ENCODE measurements at regions not wholly inside any gene's neighbourhood (a gene's known extent, or its start where the extent isn't known, plus 50 kb on each side); places are given as distances from the start of the nearest gene placed in this dataset.

DNA sequence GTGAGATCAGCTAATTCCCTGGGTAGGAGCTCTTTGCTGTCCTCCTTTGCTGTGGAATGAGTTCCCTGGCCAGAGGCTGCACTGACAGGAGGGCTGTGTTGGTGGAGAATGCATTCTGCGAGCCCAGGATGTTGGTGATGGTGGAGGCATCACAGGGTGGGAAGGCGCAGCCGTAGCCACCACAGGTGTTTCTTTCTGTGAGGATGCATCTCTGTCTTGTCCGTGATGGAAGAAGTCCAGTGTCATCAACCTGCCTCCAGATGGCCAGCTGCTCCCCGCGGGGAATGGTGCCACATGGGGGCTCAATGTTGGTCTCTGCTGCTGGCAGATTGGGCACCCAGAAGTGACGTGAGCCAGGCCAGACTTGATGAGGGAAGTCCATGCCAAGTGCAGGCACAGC lies 972.1 kb downstream of the TBC1D22A start:
- TF ChIP-seq, protein P1, sequence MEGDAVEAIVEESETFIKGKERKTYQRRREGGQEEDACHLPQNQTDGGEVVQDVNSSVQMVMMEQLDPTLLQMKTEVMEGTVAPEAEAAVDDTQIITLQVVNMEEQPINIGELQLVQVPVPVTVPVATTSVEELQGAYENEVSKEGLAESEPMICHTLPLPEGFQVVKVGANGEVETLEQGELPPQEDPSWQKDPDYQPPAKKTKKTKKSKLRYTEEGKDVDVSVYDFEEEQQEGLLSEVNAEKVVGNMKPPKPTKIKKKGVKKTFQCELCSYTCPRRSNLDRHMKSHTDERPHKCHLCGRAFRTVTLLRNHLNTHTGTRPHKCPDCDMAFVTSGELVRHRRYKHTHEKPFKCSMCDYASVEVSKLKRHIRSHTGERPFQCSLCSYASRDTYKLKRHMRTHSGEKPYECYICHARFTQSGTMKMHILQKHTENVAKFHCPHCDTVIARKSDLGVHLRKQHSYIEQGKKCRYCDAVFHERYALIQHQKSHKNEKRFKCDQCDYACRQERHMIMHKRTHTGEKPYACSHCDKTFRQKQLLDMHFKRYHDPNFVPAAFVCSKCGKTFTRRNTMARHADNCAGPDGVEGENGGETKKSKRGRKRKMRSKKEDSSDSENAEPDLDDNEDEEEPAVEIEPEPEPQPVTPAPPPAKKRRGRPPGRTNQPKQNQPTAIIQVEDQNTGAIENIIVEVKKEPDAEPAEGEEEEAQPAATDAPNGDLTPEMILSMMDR (IDR thresholded peaks at IDR 0.05; ENCODE audit: insufficient read depth, low read length, poor library complexity, severe bottlenecking), result no peak
- TF ChIP-seq EZH2phosphoT487 (conservative IDR thresholded peaks at IDR 0.05; ENCODE audit: low read length), result no peak
